MG63 (cell line): ENCODE measurements at regions not wholly inside any gene's neighbourhood (a gene's known extent, or its start where the extent isn't known, plus 50 kb on each side); places are given as distances from the start of the nearest gene placed in this dataset.
"Not testable (repeated sequence)": the region's sequence is repeated elsewhere in the genome, so short reads cannot be mapped to it uniquely, and the experiment has no call there.

Experiments
- DNase-seq: peaks from one replicate; pipeline ENCODE4 v3.0.0-alpha.2; 2020
- H3K27me3 ChIP-seq: fragments of 250-450 bp; sonication (Bioruptor Pico); 2 replicates; pipeline ENCODE4 v1.5.1; 2020; ENCODE audit warnings: mild to moderate bottlenecking, moderate library complexity
- H3K36me3 ChIP-seq: fragments of 250-450 bp; sonication (Bioruptor Pico); 2 replicates; pipeline ENCODE4 v1.5.1; 2020; ENCODE audit warnings: mild to moderate bottlenecking, moderate library complexity
- H3K4me3 ChIP-seq: fragments of 250-450 bp; sonication (Bioruptor Pico); 2 replicates; pipeline ENCODE4 v1.5.1; 2020; ENCODE audit warnings: mild to moderate bottlenecking, moderate library complexity
- H3K9me3 ChIP-seq: fragments of 250-450 bp; sonication (Bioruptor Pico); 2 replicates; pipeline ENCODE4 v1.5.1; 2020; ENCODE audit warnings: mild to moderate bottlenecking, moderate library complexity

GRCh38 chr6:106750946-106751345, 121.6 kb downstream of the QRSL1 start:
- H3K27me3 ChIP-seq, result no peaks in the 10 kb centered on the region
- H3K4me3 ChIP-seq, result no peak overlapping the region
- no peaks in the 10 kb centered on the region for H3K36me3 ChIP-seq
- no peak for DNase-seq
- H3K9me3 ChIP-seq, result no peaks in the 10 kb centered on the region

GRCh38 chr6:106750142-106750918, 121.0 kb downstream of the QRSL1 start:
- H3K9me3 ChIP-seq, result no peaks in the 10 kb centered on the region
- no peak for DNase-seq
- H3K27me3 ChIP-seq, result no peaks in the 10 kb centered on the region
- no peaks in the 10 kb centered on the region for H3K36me3 ChIP-seq
- no peak overlapping the region for H3K4me3 ChIP-seq

GRCh38 chr6:106749609-106750008, 120.2 kb downstream of the QRSL1 start:
- H3K27me3 ChIP-seq, result no peaks in the 10 kb centered on the region
- DNase-seq, result no peak
- no peaks in the 10 kb centered on the region for H3K9me3 ChIP-seq
- H3K4me3 ChIP-seq, result no peak overlapping the region
- H3K36me3 ChIP-seq, result no peaks in the 10 kb centered on the region

- H3K36me3 ChIP-seq, result no peaks in the 10 kb centered on the region
- H3K9me3 ChIP-seq, result no peaks in the 10 kb centered on the region
- H3K4me3 ChIP-seq, result no peak overlapping the region
- DNase-seq, result no peak
- H3K27me3 ChIP-seq, result no peaks in the 10 kb centered on the region
These were observed 119.3 kb downstream of the QRSL1 start for GRCh38 chr6:106748547-106749207.

GRCh38 chr6:106747139-106747538, 117.8 kb downstream of the QRSL1 start:
- Histone ChIP-seq H3K9me3 (no peaks in the 10 kb centered on the region), H3K36me3 (no peaks in the 10 kb centered on the region), H3K4me3 (no peak overlapping the region), H3K27me3 (no peaks in the 10 kb centered on the region)
- DNase-seq, result no peak

GRCh38 chr6:106746652-106747051, 117.3 kb downstream of the QRSL1 start:
- peak; percentile 43 for DNase-seq
- H3K9me3 ChIP-seq, result no peaks in the 10 kb centered on the region

GRCh38 chr6:106745824-106746582, 116.6 kb downstream of the QRSL1 start:
- no peaks in the 10 kb centered on the region for H3K36me3 ChIP-seq
- H3K9me3 ChIP-seq, result no peaks in the 10 kb centered on the region
- DNase-seq, result no peak
- no peak overlapping the region for H3K4me3 ChIP-seq
- no peaks in the 10 kb centered on the region for H3K27me3 ChIP-seq

More at GRCh38 chr6:106746652-106747051, 117.3 kb downstream of the QRSL1 start:
- H3K4me3 ChIP-seq, result no peak overlapping the region
- no peaks in the 10 kb centered on the region for H3K27me3 ChIP-seq
- H3K36me3 ChIP-seq, result no peaks in the 10 kb centered on the region

GRCh38 chr6:106745197-106745770, 115.9 kb downstream of the QRSL1 start:
- Histone ChIP-seq H3K27me3 (no peaks in the 10 kb centered on the region), H3K4me3 (no peak overlapping the region), H3K9me3 (no peaks in the 10 kb centered on the region), H3K36me3 (no peaks in the 10 kb centered on the region)
- DNase-seq, result no peak

GRCh38 chr6:106744781-106745180, 115.4 kb downstream of the QRSL1 start:
- no peak for DNase-seq
- Histone ChIP-seq H3K27me3 (no peaks in the 10 kb centered on the region), H3K4me3 (no peak overlapping the region), H3K9me3 (no peaks in the 10 kb centered on the region), H3K36me3 (no peaks in the 10 kb centered on the region)

GRCh38 chr6:106744029-106744428, 114.7 kb downstream of the QRSL1 start:
- not testable (repeated sequence) for H3K9me3 ChIP-seq, H3K27me3 ChIP-seq, DNase-seq, H3K36me3 ChIP-seq, H3K4me3 ChIP-seq

- H3K9me3 ChIP-seq, result no peaks in the 10 kb centered on the region
- H3K27me3 ChIP-seq, result no peaks in the 10 kb centered on the region
- no peak overlapping the region for H3K4me3 ChIP-seq
- peak; percentile 6 for DNase-seq
- H3K36me3 ChIP-seq, result no peaks in the 10 kb centered on the region
These were observed 114.2 kb downstream of the QRSL1 start for GRCh38 chr6:106743612-106744011.

GRCh38 chr6:106740287-106740686, 110.9 kb downstream of the QRSL1 start:
- DNase-seq, result no peak
- H3K4me3 ChIP-seq, result no peak overlapping the region
- H3K27me3 ChIP-seq, result no peaks in the 10 kb centered on the region
- no peaks in the 10 kb centered on the region for H3K36me3 ChIP-seq
- peaks cover 8% of the 10 kb centered on the region; the same call in 1 of the 2 replicates for H3K9me3 ChIP-seq

- Histone ChIP-seq H3K36me3 (no peaks in the 10 kb centered on the region), H3K4me3 (no peak overlapping the region), H3K27me3 (no peaks in the 10 kb centered on the region), H3K9me3 (peaks cover 8% of the 10 kb centered on the region; the same call in 1 of the 2 replicates)
- DNase-seq, result peak; percentile 93
These were observed 110.0 kb downstream of the QRSL1 start for GRCh38 chr6:106739387-106739786.

GRCh38 chr6:106736502-106736901, 107.1 kb downstream of the QRSL1 start:
- Histone ChIP-seq H3K27me3 (no peaks in the 10 kb centered on the region), H3K4me3 (no peak overlapping the region)
- no peak for DNase-seq

GRCh38 chr6:106735828-106736227, 106.5 kb downstream of the QRSL1 start:
- no peak for DNase-seq
- no peaks in the 10 kb centered on the region for H3K27me3 ChIP-seq
- H3K9me3 ChIP-seq, result peaks cover 8% of the 10 kb centered on the region
- H3K4me3 ChIP-seq, result no peak overlapping the region
- no peaks in the 10 kb centered on the region for H3K36me3 ChIP-seq

More at GRCh38 chr6:106736502-106736901, 107.1 kb downstream of the QRSL1 start:
- Histone ChIP-seq H3K36me3 (no peaks in the 10 kb centered on the region), H3K9me3 (peaks cover 8% of the 10 kb centered on the region)

- DNase-seq, result no peak
- no peaks in the 10 kb centered on the region for H3K36me3 ChIP-seq
- no peak overlapping the region for H3K4me3 ChIP-seq
- peaks cover 8% of the 10 kb centered on the region for H3K9me3 ChIP-seq
- no peaks in the 10 kb centered on the region for H3K27me3 ChIP-seq
These were observed 105.8 kb downstream of the QRSL1 start for GRCh38 chr6:106735136-106735633.

- Histone ChIP-seq H3K36me3 (no peaks in the 10 kb centered on the region), H3K27me3 (no peaks in the 10 kb centered on the region), H3K4me3 (no peak overlapping the region), H3K9me3 (peaks cover 8% of the 10 kb centered on the region)
- no peak for DNase-seq
These were observed 104.0 kb downstream of the QRSL1 start for GRCh38 chr6:106733386-106733785.
